GM19397 (cell line): ENCODE measurements at regions not wholly inside any gene's neighbourhood (a gene's known extent, or its start where the extent isn't known, plus 50 kb on each side); places are given as distances from the start of the nearest gene placed in this dataset.
"Not testable (repeated sequence)": the region's sequence is repeated elsewhere in the genome, so short reads cannot be mapped to it uniquely, and the experiment has no call there.

Experiments
- ATAC-seq: cut with Tn5 transposase; IDR thresholded peaks from one replicate; pipeline ENCODE4 v1.9.1; 2021; ENCODE audit warnings: mild to moderate bottlenecking, moderate library complexity; ENCODE audit not compliant: unreplicated experiment

DNA sequence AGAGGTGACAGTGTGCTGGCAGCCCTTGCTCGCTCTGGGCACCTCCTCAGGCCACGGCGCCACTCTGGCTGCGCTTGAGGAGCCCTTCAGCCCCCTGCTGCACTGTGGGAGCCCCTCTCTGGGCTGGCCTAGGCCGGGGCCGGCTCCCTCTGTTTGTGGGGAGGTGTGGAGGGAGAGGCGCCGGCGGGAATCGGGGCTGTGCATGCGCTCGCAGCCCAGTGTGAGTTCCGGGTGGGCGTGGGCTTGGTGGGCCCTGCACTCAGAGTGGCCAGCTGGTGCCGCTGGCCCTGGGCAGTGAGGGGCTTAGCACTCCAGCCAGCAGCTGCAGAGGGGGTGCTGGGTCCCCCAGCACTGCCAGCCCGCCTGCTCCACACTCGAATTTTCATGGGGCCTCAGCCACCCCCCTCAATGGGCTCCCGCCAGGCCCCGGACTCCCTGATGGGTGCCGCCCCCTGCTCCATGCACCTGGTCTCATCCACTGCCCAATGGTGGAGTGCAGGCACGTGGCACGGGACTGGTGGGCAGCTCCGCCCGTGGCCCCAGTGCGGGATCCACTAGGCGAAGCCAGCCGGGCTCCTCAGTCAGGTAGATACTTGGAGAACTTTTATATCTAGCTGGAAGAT, 96.7 kb upstream of the BET1 start:
- ATAC-seq: no peak

DNA sequence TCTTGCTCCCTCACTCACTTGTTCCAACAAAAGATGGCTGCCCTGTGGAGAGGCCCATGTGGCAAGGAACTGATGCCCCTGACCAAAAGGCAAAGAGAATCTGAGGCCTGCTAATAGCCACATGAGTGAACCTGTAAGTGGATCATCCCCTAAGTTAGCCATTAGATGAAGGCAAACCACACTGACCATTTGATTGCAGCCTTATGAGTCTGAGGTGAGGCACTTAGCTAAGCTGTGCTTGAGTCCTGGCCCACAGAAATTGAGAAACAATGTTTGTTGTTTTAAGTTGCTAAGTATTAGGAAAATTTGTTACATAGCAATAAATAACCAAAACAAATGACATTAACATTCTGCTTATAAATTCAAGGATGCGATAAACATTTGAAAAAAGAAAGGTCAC, 100.1 kb upstream of the BET1 start:
- ATAC-seq: no peak

DNA sequence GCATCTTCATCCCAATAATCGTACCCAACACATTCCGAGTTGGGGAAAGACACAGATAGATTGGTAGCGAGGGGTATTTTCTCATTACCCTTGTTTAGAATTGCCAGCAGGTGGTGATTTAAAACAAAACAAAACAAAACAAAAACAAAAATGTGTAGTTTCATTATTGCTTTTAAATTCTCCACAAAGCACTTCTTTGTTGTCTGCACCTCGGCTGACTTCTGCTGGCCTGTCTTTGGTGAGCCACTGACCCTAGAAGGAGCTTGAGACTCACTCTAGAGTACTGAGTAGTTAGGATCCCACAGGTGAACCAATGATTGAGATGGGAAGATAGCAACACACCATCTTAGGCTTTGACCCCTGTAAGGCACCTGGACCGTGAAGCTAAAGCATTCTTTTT, 105.4 kb upstream of the BET1 start:
- ATAC-seq: no peak

DNA sequence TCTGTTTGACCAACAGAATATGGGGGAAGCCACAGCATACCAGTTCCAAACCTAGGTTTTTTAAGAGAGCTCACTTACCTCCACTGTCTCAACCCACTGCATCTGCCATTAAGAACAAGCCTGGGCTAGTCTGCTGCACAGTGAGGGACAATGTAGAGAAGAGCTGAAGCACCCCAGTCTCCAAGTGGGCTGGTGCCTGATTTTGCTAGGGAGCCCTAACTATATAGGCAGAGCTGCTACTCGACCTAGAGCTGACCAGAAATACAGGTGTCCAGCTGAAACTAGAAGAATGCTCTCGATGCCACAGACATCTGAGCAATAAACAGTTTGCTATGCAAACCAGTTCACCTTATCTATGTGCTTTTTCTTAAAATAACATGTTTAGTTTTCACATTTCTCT, 106.9 kb upstream of the BET1 start:
- peak; percentile 51 for ATAC-seq

DNA sequence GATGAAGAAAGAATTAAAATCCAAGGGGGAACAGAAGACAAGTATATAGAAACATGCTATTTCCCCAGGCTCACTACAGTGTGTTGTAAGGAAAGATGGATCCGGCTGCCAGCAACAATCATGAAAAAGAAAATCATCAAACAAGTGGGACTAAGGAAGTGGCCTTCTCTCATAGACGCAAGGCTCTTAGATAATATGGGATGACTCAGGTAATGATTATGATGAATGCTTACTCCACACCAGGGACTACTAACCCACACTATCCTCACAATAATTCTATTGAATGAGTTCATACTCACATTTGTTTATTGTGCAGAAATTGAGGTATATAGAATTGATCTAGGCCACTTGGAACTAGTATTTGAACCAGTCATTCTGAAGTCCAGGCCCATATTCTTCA, 111.2 kb upstream of the BET1 start:
- no peak for ATAC-seq

DNA sequence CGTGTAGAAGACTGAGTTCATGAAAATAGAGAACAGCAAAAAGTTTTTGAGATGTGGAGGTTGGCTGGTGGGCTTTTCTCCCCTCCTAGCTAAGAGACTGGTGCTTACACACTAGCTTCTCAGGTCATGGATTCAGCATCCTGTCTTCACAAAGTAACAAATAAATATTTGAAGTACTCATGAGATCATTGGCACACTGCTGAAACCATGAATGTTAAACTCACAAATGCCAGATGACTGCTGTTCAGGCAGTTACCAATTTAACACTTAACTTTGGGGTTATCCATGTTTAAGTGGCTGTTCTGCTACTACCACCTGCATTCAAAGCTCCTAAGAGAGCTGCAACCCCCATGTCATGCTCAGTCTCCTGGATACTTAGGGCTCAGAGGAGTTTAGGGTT, 119.0 kb upstream of the BET1 start:
- no peak for ATAC-seq

DNA sequence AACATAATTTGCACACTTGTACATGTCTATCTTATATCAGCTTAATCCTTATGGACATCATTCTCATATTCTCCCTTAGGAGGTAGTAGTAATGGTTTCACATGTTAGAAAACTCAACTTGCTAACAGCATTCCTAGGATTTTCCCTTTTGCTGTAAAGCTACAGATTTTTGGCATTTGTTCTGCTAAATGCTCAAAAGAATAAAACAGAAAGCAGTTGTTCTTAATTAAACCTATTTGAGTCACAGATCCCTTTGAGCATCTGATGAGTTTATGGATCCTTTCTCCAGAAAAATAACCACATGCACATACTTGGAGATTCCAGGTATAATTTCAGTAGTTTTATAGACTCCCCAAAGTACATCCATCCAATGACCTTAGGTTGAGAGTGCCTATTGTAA, 122.9 kb upstream of the BET1 start:
- ATAC-seq: no peak

DNA sequence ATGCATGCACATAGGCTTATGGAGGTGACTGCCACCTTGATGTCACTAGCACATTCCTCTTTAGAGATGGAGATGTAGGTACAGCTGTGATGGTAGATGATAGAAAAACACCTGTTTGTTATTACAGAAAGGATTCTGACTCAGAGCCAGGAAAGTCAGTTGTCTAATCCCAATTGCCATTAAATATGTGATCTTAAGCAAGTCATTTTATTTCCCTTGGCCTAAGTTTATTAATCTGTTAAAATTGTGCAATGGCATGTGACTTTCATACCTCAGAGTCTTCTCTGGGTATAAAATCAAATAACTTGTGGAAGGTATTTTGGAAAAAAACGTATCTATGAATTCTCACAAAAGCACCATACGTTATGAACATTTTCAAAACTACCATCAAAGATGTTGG, 123.9 kb upstream of the BET1 start:
- no peak for ATAC-seq

DNA sequence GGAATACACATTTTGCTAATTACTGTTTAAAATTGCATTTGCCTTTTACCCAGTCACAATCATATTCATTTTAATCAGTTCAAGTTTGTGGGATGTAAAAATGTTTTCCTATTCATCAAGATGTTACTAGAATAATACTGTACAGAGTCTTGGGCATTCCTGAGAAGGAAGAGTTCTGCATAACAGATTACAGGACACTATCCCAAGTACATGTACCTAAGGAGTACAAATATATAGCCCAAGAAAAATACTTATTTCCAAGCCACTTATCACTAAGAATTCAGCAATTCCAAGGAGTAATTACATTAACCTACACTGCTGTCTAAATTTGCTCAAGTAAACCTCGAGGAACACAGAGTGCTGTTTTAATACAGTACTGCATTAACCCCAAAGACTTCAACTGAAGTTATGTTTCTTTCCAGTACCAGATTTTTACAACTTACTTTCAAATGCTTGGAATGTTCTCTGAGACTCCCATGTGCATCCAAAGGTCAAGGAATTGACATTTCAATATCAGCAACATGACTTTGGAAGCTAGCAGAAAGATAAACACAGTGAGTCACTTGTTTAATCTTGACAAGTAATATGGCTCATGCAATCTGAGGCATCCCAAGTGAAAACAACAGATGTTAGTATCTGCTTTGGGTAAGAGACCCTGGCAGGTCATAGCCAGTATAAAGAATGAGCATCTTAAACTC, 125.4 kb upstream of the BET1 start:
- ATAC-seq: no peak

DNA sequence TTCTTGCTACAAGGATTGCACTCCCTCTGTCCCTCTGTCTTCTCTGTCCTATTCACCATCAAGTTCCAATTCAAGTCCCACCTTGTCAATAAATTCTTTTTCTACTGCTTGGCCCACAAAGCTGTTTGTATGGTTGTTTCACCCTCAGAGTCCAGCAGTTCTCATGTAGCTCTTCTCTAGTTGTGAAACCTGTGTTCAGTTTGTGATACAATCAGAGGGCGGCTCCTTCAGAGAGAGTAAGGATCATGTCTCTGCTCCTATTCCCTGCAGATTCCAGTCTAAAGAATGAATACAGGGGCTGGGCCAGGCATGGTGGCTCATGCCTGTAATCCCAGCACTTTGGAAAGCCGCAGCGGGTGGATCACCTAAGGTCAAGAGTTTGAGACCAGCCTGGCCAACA, 126.6 kb upstream of the BET1 start:
- ATAC-seq: no peak

DNA sequence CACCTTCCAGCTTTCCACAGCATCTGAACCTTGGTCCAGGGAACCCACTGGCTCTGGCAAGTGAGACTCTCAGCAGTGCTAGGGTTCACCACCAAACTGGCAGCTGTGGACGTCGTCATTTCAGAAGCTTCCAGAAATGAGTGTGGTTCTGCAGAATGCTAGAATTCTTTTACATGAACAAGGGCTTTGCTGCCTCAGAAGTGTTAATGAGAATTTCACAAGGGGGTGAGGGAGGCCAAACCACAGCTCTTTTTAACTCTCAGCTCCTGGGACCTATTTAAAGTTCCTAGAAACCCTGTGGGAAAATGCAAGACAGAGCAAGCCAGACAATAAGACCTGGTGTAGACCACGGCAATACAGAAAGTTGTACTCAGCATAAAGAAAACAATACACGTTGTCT, 129.3 kb upstream of the BET1 start:
- no peak for ATAC-seq

DNA sequence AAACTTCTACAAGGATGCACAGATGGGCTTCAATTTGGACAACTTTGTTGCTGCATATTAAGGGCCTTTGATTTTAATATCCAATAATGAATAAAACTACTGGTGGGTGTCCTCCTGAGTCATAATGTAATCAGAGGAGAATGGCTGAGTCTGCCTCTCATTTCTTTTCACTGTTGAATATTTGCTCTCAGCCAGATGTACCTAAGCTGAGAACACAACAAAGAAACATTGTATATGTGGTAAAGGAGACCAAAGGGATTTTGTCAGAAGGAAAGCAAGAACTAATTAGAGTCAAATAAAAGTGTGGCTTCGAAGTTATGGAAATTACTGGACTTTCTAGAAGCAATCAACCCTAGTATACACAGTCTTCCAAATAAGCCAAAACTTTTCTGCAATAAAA, 131.0 kb upstream of the BET1 start:
- ATAC-seq: no peak

DNA sequence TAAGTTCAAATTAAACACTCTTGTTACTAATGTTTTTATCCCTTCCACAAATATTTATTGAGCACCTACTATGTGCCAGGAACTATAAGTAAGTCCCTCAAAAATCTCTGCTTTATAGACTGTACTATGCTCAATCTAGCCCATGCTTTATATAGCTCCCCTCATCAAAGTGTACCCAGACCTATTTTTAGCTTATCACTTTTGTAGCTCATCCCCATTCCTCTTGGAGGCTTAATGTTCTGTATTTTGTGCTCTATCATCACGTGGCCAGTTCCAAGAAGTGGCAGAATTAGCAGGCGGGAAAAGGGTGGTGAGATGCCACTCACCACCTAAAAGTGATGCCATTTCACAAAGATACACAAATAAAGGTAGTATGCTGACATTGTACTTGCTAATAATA, 138.1 kb upstream of the BET1 start:
- no peak for ATAC-seq

DNA sequence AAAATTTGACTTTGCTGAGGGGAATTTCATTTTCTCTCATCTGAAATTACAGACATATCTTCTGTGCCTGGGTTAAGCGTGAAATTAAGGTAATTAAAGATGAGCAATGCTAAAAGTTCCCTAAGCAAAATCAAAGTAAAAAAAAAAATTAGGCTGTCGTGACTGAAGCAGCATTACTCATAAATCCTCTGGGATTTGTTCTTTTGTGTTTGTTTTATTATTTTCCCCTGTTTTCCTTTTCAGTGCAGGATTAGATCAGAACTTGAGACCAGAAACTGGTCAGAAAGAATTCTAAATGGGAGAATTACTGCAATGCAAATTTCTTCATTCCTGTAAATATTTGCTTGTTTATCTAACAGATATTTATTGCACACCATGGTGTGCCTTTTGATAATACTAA, 141.4 kb upstream of the BET1 start:
- no peak for ATAC-seq

DNA sequence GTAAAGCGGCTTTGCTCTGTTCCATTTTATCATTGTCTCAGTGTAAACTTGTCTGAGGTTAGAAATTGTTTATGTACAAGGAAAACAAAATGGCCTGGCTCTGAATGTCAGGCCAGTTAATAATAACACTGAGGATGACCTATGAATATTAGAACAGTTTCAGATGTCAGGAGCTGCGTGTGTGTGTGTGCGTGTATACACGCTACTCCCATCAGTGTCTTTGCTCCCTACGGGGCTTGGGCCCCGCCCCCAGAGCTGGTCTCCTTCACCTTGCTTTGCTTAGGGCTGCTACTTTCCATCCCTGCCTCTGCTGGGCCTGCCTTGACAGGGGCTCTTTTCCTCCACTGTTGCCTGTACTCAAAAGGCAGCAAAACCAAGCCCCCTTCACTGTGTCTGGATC, 142.3 kb upstream of the BET1 start:
- no peak for ATAC-seq

DNA sequence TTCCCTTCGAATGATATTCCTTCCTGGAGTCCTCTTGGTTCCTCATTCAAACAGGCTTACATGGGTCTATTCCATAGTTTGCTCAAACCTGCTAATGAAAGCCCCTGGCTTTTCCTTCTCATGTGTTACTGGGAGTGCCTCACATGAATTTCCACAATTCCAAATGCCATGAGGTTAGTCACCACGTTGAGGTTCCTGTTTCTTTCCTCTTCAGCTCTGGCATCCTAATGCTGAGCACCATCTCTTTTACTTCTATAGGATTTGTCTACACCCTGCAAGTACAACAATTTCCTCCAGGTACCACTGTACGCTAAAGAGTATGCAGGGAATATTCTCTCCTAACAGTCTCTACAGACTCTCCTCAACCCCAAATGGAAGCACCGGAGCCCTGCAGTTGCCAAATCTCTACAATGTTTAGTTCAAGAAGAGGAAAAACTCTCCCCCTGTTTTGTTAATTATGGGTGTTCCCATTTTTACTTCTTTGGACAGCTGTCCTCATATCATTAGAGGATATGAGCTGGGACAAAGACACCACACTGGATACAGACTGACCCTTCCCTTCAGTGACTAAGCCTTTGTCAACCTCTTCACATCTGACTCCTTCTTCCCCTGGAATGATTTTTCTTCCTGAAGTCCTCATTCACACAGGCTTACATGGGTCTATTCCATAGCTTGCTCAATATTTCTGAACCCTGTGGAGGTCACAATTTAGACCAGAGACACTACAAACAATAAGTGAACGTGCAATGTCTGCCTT, 145.8 kb upstream of the BET1 start:
- no peak for ATAC-seq

DNA sequence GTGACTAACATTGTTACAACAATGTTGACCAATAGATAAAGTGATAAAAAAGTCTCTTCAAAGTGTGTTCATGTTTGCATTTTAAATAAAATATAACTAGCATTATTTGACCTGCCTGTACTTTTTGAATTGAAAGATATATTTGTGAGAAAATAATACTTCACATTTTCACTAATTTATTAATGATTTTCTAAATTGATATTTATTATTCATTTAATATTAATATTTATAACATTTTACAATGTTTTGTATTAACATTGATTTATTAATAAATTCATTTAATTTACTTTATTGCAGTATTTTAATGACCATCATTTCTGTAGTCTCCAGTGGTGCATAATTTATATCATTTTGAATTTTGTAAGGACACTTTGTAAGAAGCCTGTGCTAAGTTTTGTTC, 150.0 kb upstream of the BET1 start:
- ATAC-seq: no peak

DNA sequence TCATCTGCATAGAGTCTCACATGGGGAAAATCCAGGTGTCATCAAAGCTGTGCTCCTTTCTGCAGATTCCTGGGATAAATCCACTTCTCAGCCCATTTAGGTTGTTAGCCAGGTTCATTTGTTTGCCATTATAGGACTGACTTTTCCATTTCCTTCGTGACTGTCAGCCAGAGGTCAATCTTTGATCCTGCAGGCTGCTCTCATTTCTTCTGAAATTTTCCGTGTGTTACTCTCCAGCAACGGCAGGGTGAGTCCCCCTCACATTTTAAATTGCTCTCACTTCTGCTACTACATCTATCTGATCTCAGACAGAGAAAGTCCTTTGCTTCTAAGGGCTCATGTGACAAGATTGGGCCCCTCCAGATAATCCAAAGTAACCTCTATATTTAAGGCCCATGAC, 150.7 kb upstream of the BET1 start:
- ATAC-seq: no peak

DNA sequence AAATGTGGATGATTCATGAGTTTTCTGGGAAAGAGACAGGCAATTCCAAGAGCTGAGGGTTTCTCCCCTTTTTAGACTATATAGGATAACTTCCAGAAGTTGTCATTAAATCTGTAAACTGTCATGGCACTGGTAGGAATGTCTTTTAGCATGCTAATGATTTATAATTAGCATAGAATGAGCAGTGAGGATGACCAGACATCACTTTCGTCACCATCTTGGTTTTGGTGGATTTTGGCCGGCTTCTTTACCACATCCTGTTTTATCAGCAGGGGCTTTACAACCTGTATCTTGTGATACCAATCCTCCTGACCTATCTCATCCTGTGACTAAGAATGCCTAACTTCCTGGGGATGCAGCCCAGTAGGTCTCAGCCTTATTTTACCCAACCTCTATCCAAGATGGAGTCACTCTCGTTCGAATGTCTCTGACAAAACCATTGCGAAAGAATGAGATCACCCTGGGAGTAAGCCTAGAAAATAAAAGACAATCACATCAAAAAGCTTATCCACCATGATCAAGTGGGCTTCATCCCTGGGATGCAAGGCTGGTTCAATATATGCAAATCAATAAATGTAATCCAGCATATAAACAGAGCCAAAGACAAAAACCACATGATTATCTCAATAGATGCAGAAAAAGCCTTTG, 153.6 kb upstream of the BET1 start:
- ATAC-seq: not testable (repeated sequence)

DNA sequence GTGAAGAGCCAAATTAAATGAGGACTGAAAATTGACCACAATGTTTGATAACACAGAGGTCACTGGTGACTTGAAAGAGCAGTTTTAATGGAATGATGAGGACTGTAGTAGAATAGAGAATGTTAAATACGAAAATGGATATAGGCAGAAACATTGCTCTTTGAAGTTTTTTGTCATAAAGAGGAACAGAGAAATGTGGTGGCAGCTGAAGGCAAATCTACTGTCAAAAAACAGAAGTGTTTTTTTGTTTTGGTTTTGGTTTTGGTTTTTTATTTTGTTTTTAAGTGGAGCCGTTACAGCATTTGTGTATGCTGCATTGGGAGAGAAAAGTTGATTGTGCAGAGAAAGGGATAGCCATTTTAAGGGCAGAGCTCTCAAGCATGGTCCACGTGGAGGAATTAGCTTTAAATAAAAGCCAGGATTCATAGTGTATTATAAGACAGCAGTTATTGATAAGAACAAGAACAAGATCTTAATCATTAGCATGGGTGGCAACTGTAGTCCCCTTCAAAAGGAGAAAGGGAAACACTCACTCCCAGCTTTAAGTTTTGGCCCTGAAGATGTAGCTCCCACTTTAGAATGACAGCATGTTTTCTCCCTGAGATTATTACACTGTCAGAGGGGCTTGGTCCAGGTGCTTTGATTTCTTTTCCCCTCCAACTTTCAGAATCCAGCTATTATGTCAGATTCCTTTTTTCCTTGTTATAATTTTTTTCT, 156.7 kb upstream of the BET1 start:
- ATAC-seq: peak; percentile 91

DNA sequence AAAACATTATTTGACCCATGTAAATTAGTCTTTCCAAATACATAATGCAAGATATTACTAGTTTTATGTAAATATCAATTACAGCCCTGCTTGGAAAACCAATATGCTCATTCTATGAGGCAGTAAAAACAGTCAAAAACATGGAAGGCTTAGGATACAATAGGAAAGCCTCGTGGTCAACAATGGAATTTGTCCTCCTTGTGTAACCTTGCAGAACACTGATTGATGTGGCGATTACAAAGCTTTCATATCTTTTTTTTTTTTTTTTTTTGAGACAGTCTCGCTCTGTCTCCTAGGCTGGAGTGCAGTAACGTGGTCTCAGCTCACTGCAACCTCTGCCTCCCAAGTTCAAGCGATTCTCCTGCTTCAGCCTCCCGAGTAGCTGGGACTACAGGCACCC, 157.3 kb upstream of the BET1 start:
- ATAC-seq: no peak
